ENCODE measurements at regions not wholly inside any gene's neighbourhood (a gene's known extent, or its start where the extent isn't known, plus 50 kb on each side); places are given as distances from the start of the nearest gene placed in this dataset.
"Not testable (repeated sequence)": the region's sequence is repeated elsewhere in the genome, so short reads cannot be mapped to it uniquely, and the experiment has no call there.

- not testable (repeated sequence) for TF ChIP-seq CTCF (conservative IDR thresholded peaks at IDR 0.05); EZH2 (IDR thresholded peaks at IDR 0.05; ENCODE audit: low read depth)
Observed at GRCh38 chr1:146552414-146552813, 323.6 kb upstream of the NOTCH2NLA start.
